GM18861 (cell line): ENCODE measurements at regions not wholly inside any gene's neighbourhood (a gene's known extent, or its start where the extent isn't known, plus 50 kb on each side); places are given as distances from the start of the nearest gene placed in this dataset.

Experiments used
- ATAC-seq: cut with Tn5 transposase; IDR thresholded peaks from one replicate; pipeline ENCODE4 v1.9.1; 2021; ENCODE audit not compliant: unreplicated experiment

- no peak for ATAC-seq
Observed at GRCh38 chr12:20213723-20214625, 154.4 kb upstream of the PDE3A start.

- ATAC-seq: no peak
Observed at GRCh38 chr12:20220339-20220738, 148.0 kb upstream of the PDE3A start.

GRCh38 chr12:20232931-20233675 is 135.2 kb upstream of the PDE3A start:
- ATAC-seq: no peak

- ATAC-seq: no peak
Observed at GRCh38 chr12:20234474-20234873, 133.9 kb upstream of the PDE3A start.

- ATAC-seq: no peak
Observed at GRCh38 chr12:20237091-20237490, 131.2 kb upstream of the PDE3A start.

GRCh38 chr12:20245491-20245890 is 122.8 kb upstream of the PDE3A start:
- no peak for ATAC-seq

- ATAC-seq: no peak
Observed at GRCh38 chr12:20248646-20249045, 119.7 kb upstream of the PDE3A start.

- ATAC-seq: no peak
Observed at GRCh38 chr12:20250761-20251160, 117.6 kb upstream of the PDE3A start.

- no peak for ATAC-seq
Observed at GRCh38 chr12:20257311-20257710, 111.0 kb upstream of the PDE3A start.

GRCh38 chr12:20259786-20260185 is 108.6 kb upstream of the PDE3A start:
- ATAC-seq: no peak

- ATAC-seq: no peak
Observed at GRCh38 chr12:20260851-20261250, 107.5 kb upstream of the PDE3A start.

GRCh38 chr12:20262119-20262518 is 106.2 kb upstream of the PDE3A start:
- no peak for ATAC-seq

GRCh38 chr12:20264026-20264425 is 104.3 kb upstream of the PDE3A start:
- no peak for ATAC-seq

GRCh38 chr12:20264608-20265114 is 103.7 kb upstream of the PDE3A start:
- ATAC-seq: no peak

- no peak for ATAC-seq
Observed at GRCh38 chr12:20268121-20268732, 100.1 kb upstream of the PDE3A start.

- no peak for ATAC-seq
Observed at GRCh38 chr12:20268771-20269170, 99.6 kb upstream of the PDE3A start.

GRCh38 chr12:20269337-20270067 is 98.8 kb upstream of the PDE3A start:
- no peak for ATAC-seq

GRCh38 chr12:20270557-20270956 is 97.8 kb upstream of the PDE3A start:
- ATAC-seq: no peak

- no peak for ATAC-seq
Observed at GRCh38 chr12:20272161-20272560, 96.2 kb upstream of the PDE3A start.

GRCh38 chr12:20272801-20273200 is 95.5 kb upstream of the PDE3A start:
- ATAC-seq: no peak

- ATAC-seq: no peak
Observed at GRCh38 chr12:20274008-20274407, 94.3 kb upstream of the PDE3A start.
